Mammary epithelial cell (primary cell): ENCODE measurements at regions not wholly inside any gene's neighbourhood (a gene's known extent, or its start where the extent isn't known, plus 50 kb on each side); places are given as distances from the start of the nearest gene placed in this dataset.
"Not testable (repeated sequence)": the region's sequence is repeated elsewhere in the genome, so short reads cannot be mapped to it uniquely, and the experiment has no call there.

Experiments used
- CTCF ChIP-seq, 2 donors: IDR thresholded peaks in 1 of 2; conservative IDR thresholded peaks in 1 of 2; 2 replicates each; pipeline ENCODE4 v1.5.1; 2011 to 2012; ENCODE audit warnings: inconsistent platforms in 2 of 2, low read length in 2 of 2, mild to moderate bottlenecking in 2 of 2, control low read depth in 1 of 2, low read depth in 1 of 2; ENCODE audit not compliant: insufficient read depth in 1 of 2; ENCODE audit errors: extremely low read depth in 1 of 2
- EZH2 ChIP-seq: IDR thresholded peaks from 2 replicates; pipeline ENCODE4 v1.6.1; 2012; ENCODE audit warnings: low read length, inconsistent platforms, borderline replicate concordance

GRCh38 chr17:20670506-20670905 is 91.0 kb downstream of the CDRT15L2 start:
- TF ChIP-seq CTCF (conservative IDR thresholded peaks at IDR 0.05 in 1 of 2, IDR thresholded peaks at IDR 0.05 in 1 of 2; ENCODE audit: extremely low read depth in 1 of 2, insufficient read depth in 1 of 2, low read depth in 1 of 2, low read length in 2 of 2); EZH2: not testable (repeated sequence)
